ENCODE measurements at regions not wholly inside any gene's neighbourhood (a gene's known extent, or its start where the extent isn't known, plus 50 kb on each side); places are given as distances from the start of the nearest gene placed in this dataset.

GRCh38 chr13:30105381-30105780, 202.0 kb downstream of the KATNAL1 start:
- DNase-seq: no peak

- no peak for DNase-seq
These were observed 204.1 kb downstream of the KATNAL1 start for GRCh38 chr13:30103161-30103840.

- DNase-seq: no peak
These were observed 207.1 kb downstream of the KATNAL1 start for GRCh38 chr13:30100226-30100625.

GRCh38 chr13:30097701-30098100, 209.7 kb downstream of the KATNAL1 start:
- DNase-seq: no peak

GRCh38 chr13:30097089-30097488, 210.3 kb downstream of the KATNAL1 start:
- no peak for DNase-seq

GRCh38 chr13:30094015-30094414, 213.3 kb downstream of the KATNAL1 start:
- DNase-seq: no peak

- DNase-seq: no peak
These were observed 214.1 kb downstream of the KATNAL1 start for GRCh38 chr13:30093236-30093635.

GRCh38 chr13:30091691-30092090, 215.7 kb downstream of the KATNAL1 start:
- DNase-seq: no peak

- no peak for DNase-seq
These were observed 216.3 kb downstream of the KATNAL1 start for GRCh38 chr13:30091035-30091434.

GRCh38 chr13:30088312-30088855, 219.0 kb downstream of the KATNAL1 start:
- no peak for DNase-seq

- no peak for DNase-seq
These were observed 222.3 kb downstream of the KATNAL1 start for GRCh38 chr13:30085087-30085486.

- DNase-seq: no peak
These were observed 225.0 kb downstream of the KATNAL1 start for GRCh38 chr13:30082391-30082790.

- no peak for DNase-seq
These were observed 226.0 kb downstream of the KATNAL1 start for GRCh38 chr13:30081331-30081730.

- DNase-seq: no peak
These were observed 227.8 kb downstream of the KATNAL1 start for GRCh38 chr13:30079501-30079900.

GRCh38 chr13:30078059-30078458, 227.6 kb upstream of the UBL3 start:
- no peak for DNase-seq

- no peak for DNase-seq
These were observed 226.9 kb upstream of the UBL3 start for GRCh38 chr13:30077240-30077735.

- DNase-seq: no peak
These were observed 224.7 kb upstream of the UBL3 start for GRCh38 chr13:30074955-30075614.

- no peak for DNase-seq
These were observed 224.0 kb upstream of the UBL3 start for GRCh38 chr13:30074431-30074830.

GRCh38 chr13:30072818-30073186, 222.4 kb upstream of the UBL3 start:
- DNase-seq: no peak

GRCh38 chr13:30071969-30072817, 221.8 kb upstream of the UBL3 start:
- no peak for DNase-seq

GRCh38 chr13:30065181-30065580, 214.8 kb upstream of the UBL3 start:
- no peak for DNase-seq

- no peak for DNase-seq
These were observed 213.5 kb upstream of the UBL3 start for GRCh38 chr13:30063892-30064291.

- DNase-seq: no peak
These were observed 210.8 kb upstream of the UBL3 start for GRCh38 chr13:30061217-30061616.

Measured in NCI-H1930 (cell line).